MV-4-11 (cell line): ENCODE measurements at regions not wholly inside any gene's neighbourhood (a gene's known extent, or its start where the extent isn't known, plus 50 kb on each side); places are given as distances from the start of the nearest gene placed in this dataset.

ENCODE experiments used
- DNase-seq: peaks from one replicate; lab custom pipeline; 2025; lab: John Stamatoyannopoulos, UW

- DNase-seq, result no peak
Measured at GRCh38 chr2:6744038-6744437, 121.7 kb downstream of the CMPK2 start.

GRCh38 chr2:6747433-6747832, 118.3 kb downstream of the CMPK2 start:
- no peak for DNase-seq

GRCh38 chr2:6748406-6749067, 117.2 kb downstream of the CMPK2 start:
- DNase-seq, result no peak

- no peak for DNase-seq
Measured at GRCh38 chr2:6749962-6750361, 115.7 kb downstream of the CMPK2 start.

GRCh38 chr2:6750411-6751158, 115.1 kb downstream of the CMPK2 start:
- DNase-seq, result no peak

GRCh38 chr2:6754419-6754818, 111.3 kb downstream of the CMPK2 start:
- no peak for DNase-seq

GRCh38 chr2:6755456-6755855, 110.3 kb downstream of the CMPK2 start:
- DNase-seq, result no peak

- no peak for DNase-seq
Measured at GRCh38 chr2:6757215-6757614, 108.5 kb downstream of the CMPK2 start.

GRCh38 chr2:6759689-6760088, 106.0 kb downstream of the CMPK2 start:
- DNase-seq, result no peak

GRCh38 chr2:6760132-6760531, 105.6 kb downstream of the CMPK2 start:
- no peak for DNase-seq

GRCh38 chr2:6764968-6765723, 100.6 kb downstream of the CMPK2 start:
- DNase-seq, result no peak

- DNase-seq, result no peak
Measured at GRCh38 chr2:6769346-6769745, 96.4 kb downstream of the CMPK2 start.

GRCh38 chr2:6770006-6770405, 95.7 kb downstream of the CMPK2 start:
- no peak for DNase-seq

GRCh38 chr2:6771634-6772611, 93.8 kb downstream of the CMPK2 start:
- DNase-seq, result no peak

GRCh38 chr2:6773007-6773693, 92.6 kb downstream of the CMPK2 start:
- DNase-seq, result no peak

- DNase-seq, result no peak
Measured at GRCh38 chr2:6773694-6774044, 92.0 kb downstream of the CMPK2 start.

GRCh38 chr2:6776125-6776524, 89.6 kb downstream of the CMPK2 start:
- no peak for DNase-seq

- no peak for DNase-seq
Measured at GRCh38 chr2:6777626-6778025, 88.1 kb downstream of the CMPK2 start.

GRCh38 chr2:6780765-6781274, 84.9 kb downstream of the CMPK2 start:
- peak; percentile 96 for DNase-seq

GRCh38 chr2:6782517-6783237, 83.0 kb downstream of the CMPK2 start:
- peak; percentile 56 for DNase-seq
